Mesendoderm (in vitro differentiated cells): ENCODE measurements at regions not wholly inside any gene's neighbourhood (a gene's known extent, or its start where the extent isn't known, plus 50 kb on each side); places are given as distances from the start of the nearest gene placed in this dataset.
A peak's percentile ranks its signal among the peaks of the same experiment; 100 is the strongest.

ENCODE experiments used
- DNase-seq: peaks from one replicate; pipeline ENCODE4 v3.0.0; 2013
- H2AK5ac ChIP-seq: 2 replicates; pipeline ENCODE4 v1.6.1; 2013; ENCODE audit warnings: low read length, inconsistent platforms
- H2BK120ac ChIP-seq: 2 replicates; pipeline ENCODE4 v1.6.1; 2013; ENCODE audit warnings: low read depth, mild to moderate bottlenecking, low read length, moderate library complexity, mixed read lengths
- H2BK15ac ChIP-seq: replicated peaks from 2 replicates; pipeline ENCODE4 v1.6.1; 2013; ENCODE audit warnings: low read depth, mild to moderate bottlenecking, moderate library complexity
- H2BK5ac ChIP-seq: 2 replicates; pipeline ENCODE4 v1.6.1; 2013; ENCODE audit warnings: low read length, inconsistent platforms
- H3K18ac ChIP-seq: 2 replicates; pipeline ENCODE4 v1.6.1; 2013; ENCODE audit warnings: mild to moderate bottlenecking, low read length, mixed read lengths
- H3K23ac ChIP-seq: one replicate; pipeline ENCODE4 v1.6.1; 2013; ENCODE audit warnings: low read length
- H3K27ac ChIP-seq: 2 replicates; pipeline ENCODE4 v1.5.1; 2013; ENCODE audit warnings: low read depth, mild to moderate bottlenecking, inconsistent platforms, low read length, moderate library complexity
- H3K27me3 ChIP-seq: 2 replicates; pipeline ENCODE4 v1.6.1; 2013; ENCODE audit warnings: low read length, control low read depth, mild to moderate bottlenecking, inconsistent platforms; ENCODE audit not compliant: insufficient read depth, poor library complexity
- H3K36me3 ChIP-seq: 2 replicates; pipeline ENCODE4 v1.6.1; 2013; ENCODE audit warnings: low read length, inconsistent platforms; ENCODE audit not compliant: control insufficient read depth, insufficient read depth
- H3K4ac ChIP-seq: one replicate; pipeline ENCODE4 v1.6.1; 2013; ENCODE audit warnings: low read depth, mild to moderate bottlenecking, low read length, moderate library complexity
- H3K4me1 ChIP-seq: 2 replicates; pipeline ENCODE4 v1.6.1; 2013; ENCODE audit warnings: low read depth, low read length, inconsistent platforms; ENCODE audit not compliant: control insufficient read depth
- H3K4me2 ChIP-seq: 2 replicates; pipeline ENCODE4 v1.6.1; 2013; ENCODE audit warnings: low read length
- H3K4me3 ChIP-seq: 2 replicates; pipeline ENCODE4 v1.5.1; 2013; ENCODE audit warnings: mild to moderate bottlenecking, low read length
- H3K56ac ChIP-seq: one replicate; pipeline ENCODE4 v1.6.1; 2013; ENCODE audit warnings: low read length
- H3K79me1 ChIP-seq: 2 replicates; pipeline ENCODE4 v1.6.1; 2013; ENCODE audit warnings: low read length, inconsistent platforms
- H3K79me2 ChIP-seq: 2 replicates; pipeline ENCODE4 v1.6.1; 2013; ENCODE audit warnings: mild to moderate bottlenecking, low read length; ENCODE audit not compliant: control insufficient read depth, insufficient read depth
- H3K9ac ChIP-seq: 2 replicates; pipeline ENCODE4 v1.6.1; 2013; ENCODE audit warnings: low read length, inconsistent platforms
- H4K5ac ChIP-seq: one replicate; pipeline ENCODE4 v1.6.1; 2013; ENCODE audit warnings: low read length
- H4K8ac ChIP-seq: one replicate; pipeline ENCODE4 v1.6.1; 2013; ENCODE audit warnings: low read depth, mild to moderate bottlenecking, control low read depth, low read length, moderate library complexity
- WGBS: extraction: QIAGEN DNeasy Blood & Tissue Kit; methylation state at CpG from one replicate; pipeline ENCODE4 v1.1.7; 2013; ENCODE audit warnings: low lambda C conversion rate, missing lambda C conversion rate; ENCODE audit not compliant: insufficient coverage; ENCODE audit errors: extremely low coverage; 5-methylcytosine and 5-hydroxymethylcytosine counted together

- Histone ChIP-seq H3K18ac (no peak overlapping the region), H2BK15ac (no peak overlapping the region), H3K79me1 (no peaks in the 10 kb centered on the region), H4K5ac (no peak overlapping the region), H3K23ac (no peak overlapping the region), H3K36me3 (no peaks in the 10 kb centered on the region), H2AK5ac (no peak overlapping the region), H3K4me2 (no peak overlapping the region), H3K56ac (no peak overlapping the region), H3K4me1 (no peaks in the 10 kb centered on the region), H3K79me2 (no peaks in the 10 kb centered on the region), H3K9ac (no peak overlapping the region), H3K4me3 (no peak overlapping the region), H4K8ac (no peak overlapping the region), H3K4ac (no peak overlapping the region), H3K27ac (no peak overlapping the region), H3K27me3 (no peaks in the 10 kb centered on the region), H2BK5ac (no peak overlapping the region), H2BK120ac (no peak overlapping the region)
- WGBS = no CpG with 5 or more reads among the region's 4 CpGs
- DNase-seq = no peak
These were observed 116.4 kb downstream of the GADD45G start for GRCh38 chr9:89721176-89721700.

GRCh38 chr9:89721971-89722530, 117.2 kb downstream of the GADD45G start:
- Histone ChIP-seq H3K4me2 (no peak overlapping the region), H2BK5ac (no peak overlapping the region), H3K18ac (no peak overlapping the region), H3K79me1 (no peaks in the 10 kb centered on the region), H3K4ac (no peak overlapping the region), H3K27me3 (no peaks in the 10 kb centered on the region), H3K27ac (no peak overlapping the region), H3K56ac (no peak overlapping the region), H3K36me3 (no peaks in the 10 kb centered on the region), H4K5ac (no peak overlapping the region), H3K4me3 (no peak overlapping the region), H3K9ac (no peak overlapping the region), H4K8ac (no peak overlapping the region), H3K79me2 (no peaks in the 10 kb centered on the region), H3K4me1 (no peaks in the 10 kb centered on the region), H2BK15ac (no peak overlapping the region), H3K23ac (peak overlapping the region; percentile 53), H2AK5ac (no peak overlapping the region), H2BK120ac (no peak overlapping the region)
- no CpG with 5 or more reads among the region's 9 CpGs for WGBS
- DNase-seq = no peak

- Histone ChIP-seq H3K4ac (no peak overlapping the region), H3K4me3 (no peak overlapping the region), H3K9ac (no peak overlapping the region), H3K56ac (no peak overlapping the region), H3K36me3 (no peaks in the 10 kb centered on the region), H3K27ac (no peak overlapping the region), H3K23ac (no peak overlapping the region), H4K8ac (no peak overlapping the region), H2BK15ac (no peak overlapping the region), H2AK5ac (no peak overlapping the region), H3K4me2 (no peak overlapping the region), H3K79me2 (no peaks in the 10 kb centered on the region), H4K5ac (no peak overlapping the region), H2BK5ac (no peak overlapping the region), H3K27me3 (no peaks in the 10 kb centered on the region), H3K18ac (no peak overlapping the region), H2BK120ac (no peak overlapping the region), H3K4me1 (no peaks in the 10 kb centered on the region), H3K79me1 (no peaks in the 10 kb centered on the region)
- WGBS = no CpG with 5 or more reads among the region's 6 CpGs
- no peak for DNase-seq
These were observed 117.9 kb downstream of the GADD45G start for GRCh38 chr9:89722712-89723111.

- H3K79me2 ChIP-seq = no peaks in the 10 kb centered on the region
- DNase-seq = no peak
- H3K4me3 ChIP-seq = no peak overlapping the region
- H2AK5ac ChIP-seq = no peak overlapping the region
- no peak overlapping the region for H4K5ac ChIP-seq
- no peaks in the 10 kb centered on the region for H3K36me3 ChIP-seq
- H3K27me3 ChIP-seq = no peaks in the 10 kb centered on the region
- no peak overlapping the region for H2BK5ac ChIP-seq
- no peak overlapping the region for H3K27ac ChIP-seq
- H3K4me1 ChIP-seq = no peaks in the 10 kb centered on the region
- no peaks in the 10 kb centered on the region for H3K79me1 ChIP-seq
- H3K23ac ChIP-seq = no peak overlapping the region
- no peak overlapping the region for H3K56ac ChIP-seq
- H4K8ac ChIP-seq = no peak overlapping the region
- no CpG with 5 or more reads among the region's 3 CpGs for WGBS
- no peak overlapping the region for H3K4me2 ChIP-seq
- no peak overlapping the region for H3K4ac ChIP-seq
- no peak overlapping the region for H2BK120ac ChIP-seq
- no peak overlapping the region for H3K18ac ChIP-seq
- no peak overlapping the region for H2BK15ac ChIP-seq
- no peak overlapping the region for H3K9ac ChIP-seq
These were observed 118.8 kb downstream of the GADD45G start for GRCh38 chr9:89723469-89724100.

GRCh38 chr9:89724659-89725058, 119.8 kb downstream of the GADD45G start:
- Histone ChIP-seq H3K4ac (no peak overlapping the region), H3K27ac (no peak overlapping the region), H3K79me2 (no peaks in the 10 kb centered on the region), H2AK5ac (no peak overlapping the region), H2BK15ac (no peak overlapping the region), H4K8ac (no peak overlapping the region), H3K36me3 (no peaks in the 10 kb centered on the region), H3K4me1 (no peaks in the 10 kb centered on the region), H2BK5ac (no peak overlapping the region), H3K4me2 (no peak overlapping the region), H2BK120ac (no peak overlapping the region), H3K23ac (no peak overlapping the region), H3K18ac (no peak overlapping the region), H3K56ac (no peak overlapping the region), H3K79me1 (no peaks in the 10 kb centered on the region), H3K9ac (no peak overlapping the region), H4K5ac (no peak overlapping the region), H3K4me3 (no peak overlapping the region), H3K27me3 (no peaks in the 10 kb centered on the region)
- DNase-seq = no peak
- no CpG with 5 or more reads among the region's 4 CpGs for WGBS

GRCh38 chr9:89725271-89725670, 120.5 kb downstream of the GADD45G start:
- H3K4me3 ChIP-seq = no peak overlapping the region
- no peak overlapping the region for H3K4me2 ChIP-seq
- H2AK5ac ChIP-seq = no peak overlapping the region
- no peaks in the 10 kb centered on the region for H3K4me1 ChIP-seq
- H2BK15ac ChIP-seq = no peak overlapping the region
- H4K5ac ChIP-seq = no peak overlapping the region
- no peak overlapping the region for H2BK120ac ChIP-seq
- WGBS = no CpG with 5 or more reads among the region's 1 CpG
- H3K56ac ChIP-seq = no peak overlapping the region
- H4K8ac ChIP-seq = no peak overlapping the region
- no peak overlapping the region for H3K9ac ChIP-seq
- no peaks in the 10 kb centered on the region for H3K79me2 ChIP-seq
- no peak for DNase-seq
- H3K27ac ChIP-seq = no peak overlapping the region
- H3K36me3 ChIP-seq = no peaks in the 10 kb centered on the region
- H2BK5ac ChIP-seq = no peak overlapping the region
- H3K18ac ChIP-seq = no peak overlapping the region
- no peaks in the 10 kb centered on the region for H3K27me3 ChIP-seq
- no peak overlapping the region for H3K4ac ChIP-seq
- H3K23ac ChIP-seq = no peak overlapping the region
- no peaks in the 10 kb centered on the region for H3K79me1 ChIP-seq
